ENCODE measurements at regions not wholly inside any gene's neighbourhood (a gene's known extent, or its start where the extent isn't known, plus 50 kb on each side); places are given as distances from the start of the nearest gene placed in this dataset.

DNA sequence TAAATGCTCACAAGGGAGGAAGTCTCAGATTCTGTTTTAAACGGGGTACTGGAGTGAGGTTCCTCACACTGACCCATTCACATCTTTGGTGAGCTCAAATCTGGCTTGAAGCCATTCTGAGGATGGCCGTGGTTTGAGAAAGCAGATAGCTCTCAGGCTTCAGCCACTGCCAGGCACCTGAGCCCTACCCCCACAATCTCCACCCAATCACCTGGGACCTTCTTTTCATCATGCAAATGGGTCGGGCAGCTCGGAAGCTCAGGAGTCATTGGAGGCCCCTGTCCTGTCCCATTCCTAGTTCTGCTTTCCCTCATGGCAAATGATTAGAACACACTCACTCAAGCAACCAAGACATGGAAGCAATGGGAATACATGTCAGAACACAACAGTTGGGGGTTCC lies 141.4 kb upstream of the ETS2 start:
- peaks cover 29 to 53% of the 10 kb centered on the region in 2 donors for H3K27me3 Mint-ChIP-seq
- no peak for DNase-seq
- CTCF ChIA-PET = no interaction called here

DNA sequence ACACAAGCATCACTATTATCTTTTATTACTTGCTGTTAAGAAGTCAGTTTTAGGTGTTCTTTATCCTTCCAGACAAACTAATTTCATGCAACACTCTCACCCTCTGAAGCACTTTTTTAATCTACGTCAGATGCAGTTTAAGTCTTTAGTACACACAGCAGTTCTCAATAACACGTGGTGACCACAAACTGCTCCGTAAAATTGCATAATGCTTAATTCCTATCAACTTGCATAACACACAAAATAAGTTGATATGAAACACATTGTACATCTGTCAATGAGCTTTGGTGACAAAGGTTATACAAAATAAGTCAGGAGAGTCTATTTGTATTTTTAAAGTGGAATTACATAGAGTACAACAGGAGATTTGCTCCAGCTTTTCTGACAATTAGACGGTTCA lies 140.9 kb upstream of the ETS2 start:
- Mint-ChIP-seq H3K9me3 (no peaks in the 10 kb centered on the region), H3K27ac (no peak overlapping the region), H3K4me3 (no peak overlapping the region), H3K27me3 (peaks cover 24 to 48% of the 10 kb centered on the region in 2 donors), H3K4me1 (peaks cover 4 to 11% (median 7%) of the 10 kb centered on the region in 3 donors), H3K36me3 (no peaks in the 10 kb centered on the region)
- no peak overlapping the region for H3K4me3 ChIP-seq (ENCODE audit: low read length)
- no peak for DNase-seq
- H3K9me3 ChIP-seq (ENCODE audit: low read length) = no peaks in the 10 kb centered on the region
- no peaks in the 10 kb centered on the region for H3K36me3 ChIP-seq (ENCODE audit: insufficient read depth, low read length)
- ChIA-PET POLR2A (no interaction called here), CTCF (no interaction called here)
- H3K27ac ChIP-seq (ENCODE audit: low read depth, low read length) = no peak overlapping the region
- H3K27me3 ChIP-seq (ENCODE audit: insufficient read depth, low read length, poor library complexity, severe bottlenecking) = no peaks in the 10 kb centered on the region
- no peaks in the 10 kb centered on the region for H3K4me1 ChIP-seq (ENCODE audit: insufficient read depth, low read length)

More for the DNA sequence above, 141.4 kb upstream of the ETS2 start:
- H3K4me1 Mint-ChIP-seq = peaks cover 6 to 14% (median 13%) of the 10 kb centered on the region in 3 donors
- no peaks in the 10 kb centered on the region for H3K27me3 ChIP-seq (ENCODE audit: insufficient read depth, low read length, poor library complexity, severe bottlenecking)
- H3K9me3 ChIP-seq (ENCODE audit: low read length) = no peaks in the 10 kb centered on the region
- no peak overlapping the region for H3K4me3 Mint-ChIP-seq
- no peaks in the 10 kb centered on the region for H3K36me3 Mint-ChIP-seq
- no peak overlapping the region for H3K4me3 ChIP-seq (ENCODE audit: low read length)
- no peak overlapping the region for H3K27ac ChIP-seq (ENCODE audit: low read depth, low read length)
- no peaks in the 10 kb centered on the region for H3K9me3 Mint-ChIP-seq
- no peak overlapping the region for H3K27ac Mint-ChIP-seq
- H3K36me3 ChIP-seq (ENCODE audit: insufficient read depth, low read length) = no peaks in the 10 kb centered on the region
- no peaks in the 10 kb centered on the region for H3K4me1 ChIP-seq (ENCODE audit: insufficient read depth, low read length)
- POLR2A ChIA-PET = no interaction called here

DNA sequence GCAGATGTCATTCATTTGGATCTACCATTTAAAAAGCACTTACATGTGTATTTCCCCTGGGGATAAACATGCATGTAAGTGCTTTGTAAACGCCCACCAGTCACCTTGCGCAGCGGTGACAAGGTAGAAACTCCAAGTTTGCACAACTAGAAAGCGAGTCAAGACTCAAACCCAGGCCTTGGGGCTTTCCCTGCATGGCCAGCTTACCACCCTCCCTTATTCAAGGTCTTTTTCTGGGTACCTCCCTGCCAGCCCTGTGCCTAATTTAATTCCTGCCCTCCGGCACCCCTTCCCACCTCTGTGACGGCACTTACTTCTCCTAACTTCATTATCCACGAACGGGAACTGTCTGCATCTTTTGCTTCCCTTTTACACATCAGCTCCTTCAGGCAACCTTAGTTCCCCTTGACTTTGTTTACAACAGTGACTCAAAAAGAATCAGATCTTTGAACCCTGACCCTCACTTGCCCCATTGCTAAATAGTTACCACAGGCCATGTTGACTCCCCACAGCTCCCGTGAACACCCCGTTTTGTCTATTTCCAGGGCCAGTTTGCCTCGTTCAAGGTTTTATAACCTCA lies 138.3 kb upstream of the ETS2 start:
- peaks cover 13 to 36% of the 10 kb centered on the region in 2 donors for H3K27me3 Mint-ChIP-seq
- no peaks in the 10 kb centered on the region for H3K4me1 Mint-ChIP-seq
- ChIA-PET CTCF (no interaction called here), POLR2A (no interaction called here)
- Histone ChIP-seq H3K36me3 (ENCODE audit: insufficient read depth, low read length) (no peaks in the 10 kb centered on the region), H3K4me3 (ENCODE audit: low read length) (no peak overlapping the region), H3K27ac (ENCODE audit: low read depth, low read length) (no peak overlapping the region), H3K9me3 (ENCODE audit: low read length) (no peaks in the 10 kb centered on the region), H3K27me3 (ENCODE audit: insufficient read depth, low read length, poor library complexity, severe bottlenecking) (no peaks in the 10 kb centered on the region), H3K4me1 (ENCODE audit: insufficient read depth, low read length) (no peaks in the 10 kb centered on the region)
- H3K27ac Mint-ChIP-seq = peak overlapping the region in 1 of 8 donors; percentile 8
- H3K9me3 Mint-ChIP-seq = no peaks in the 10 kb centered on the region
- no peaks in the 10 kb centered on the region for H3K36me3 Mint-ChIP-seq
- H3K4me3 Mint-ChIP-seq = no peak overlapping the region
- DNase-seq = no peak

DNA sequence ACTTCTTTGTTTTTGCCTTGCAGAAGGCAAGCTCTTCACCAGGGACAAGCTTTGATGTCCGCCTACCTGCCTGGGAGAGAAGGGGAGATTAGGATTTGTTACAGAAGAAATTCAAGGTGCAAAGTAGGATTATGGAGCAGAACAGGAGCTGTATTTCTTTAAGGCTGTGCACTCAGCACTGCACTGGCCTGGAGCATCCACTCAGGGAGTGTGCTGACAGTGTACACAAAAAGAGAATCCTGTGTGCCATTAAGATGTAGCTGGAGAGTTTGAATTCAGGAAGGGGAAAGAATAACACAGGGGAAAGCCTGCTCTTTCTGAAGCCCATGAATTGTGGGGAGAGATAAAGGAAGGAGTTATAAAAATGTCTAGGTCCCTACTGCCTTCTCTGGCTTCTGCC lies 137.7 kb upstream of the ETS2 start:
- no peaks in the 10 kb centered on the region for H3K4me1 Mint-ChIP-seq
- H3K9me3 Mint-ChIP-seq = no peaks in the 10 kb centered on the region

DNA sequence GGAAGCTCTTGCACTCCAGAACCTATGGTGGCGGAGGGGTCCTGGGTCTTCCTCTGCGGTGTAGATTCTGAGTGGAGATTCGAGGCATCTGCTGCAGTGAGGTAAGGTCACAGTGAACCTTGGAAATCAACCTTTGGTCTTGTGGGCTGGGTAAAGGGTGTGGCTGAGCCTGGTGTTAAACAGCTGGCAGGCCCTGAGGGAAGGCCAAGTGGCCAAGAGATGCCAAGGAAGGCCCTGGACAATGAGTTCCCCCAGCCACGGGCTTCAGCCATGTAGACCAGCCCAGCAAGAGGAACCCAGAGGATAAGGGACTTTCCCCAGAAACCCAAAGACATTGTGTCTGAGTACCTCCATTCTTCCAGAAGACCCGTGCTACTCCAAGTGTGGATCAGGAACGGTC lies 137.2 kb upstream of the ETS2 start:
- ChIA-PET POLR2A (no interaction called here), CTCF (no interaction called here)
- Histone ChIP-seq H3K4me1 (ENCODE audit: insufficient read depth, low read length) (no peaks in the 10 kb centered on the region), H3K9me3 (ENCODE audit: low read length) (no peaks in the 10 kb centered on the region), H3K4me3 (ENCODE audit: low read length) (no peak overlapping the region), H3K27me3 (ENCODE audit: insufficient read depth, low read length, poor library complexity, severe bottlenecking) (no peaks in the 10 kb centered on the region), H3K27ac (ENCODE audit: low read depth, low read length) (no peak overlapping the region), H3K36me3 (ENCODE audit: insufficient read depth, low read length) (no peaks in the 10 kb centered on the region)
- Mint-ChIP-seq H3K36me3 (no peaks in the 10 kb centered on the region), H3K27me3 (peaks cover 13 to 28% of the 10 kb centered on the region in 2 donors), H3K27ac (no peak overlapping the region), H3K4me3 (no peak overlapping the region), H3K9me3 (no peaks in the 10 kb centered on the region), H3K4me1 (no peaks in the 10 kb centered on the region)
- no peak for DNase-seq

More for the DNA sequence above, 137.7 kb upstream of the ETS2 start:
- Histone ChIP-seq H3K27me3 (ENCODE audit: insufficient read depth, low read length, poor library complexity, severe bottlenecking) (no peaks in the 10 kb centered on the region), H3K36me3 (ENCODE audit: insufficient read depth, low read length) (no peaks in the 10 kb centered on the region), H3K4me1 (ENCODE audit: insufficient read depth, low read length) (no peaks in the 10 kb centered on the region), H3K27ac (ENCODE audit: low read depth, low read length) (no peak overlapping the region), H3K4me3 (ENCODE audit: low read length) (no peak overlapping the region), H3K9me3 (ENCODE audit: low read length) (no peaks in the 10 kb centered on the region)
- Mint-ChIP-seq H3K36me3 (no peaks in the 10 kb centered on the region), H3K27ac (no peak overlapping the region), H3K27me3 (peaks cover 13 to 29% of the 10 kb centered on the region in 2 donors), H3K4me3 (no peak overlapping the region)
- ChIA-PET POLR2A (no interaction called here), CTCF (no interaction called here)
- no peak for DNase-seq

DNA sequence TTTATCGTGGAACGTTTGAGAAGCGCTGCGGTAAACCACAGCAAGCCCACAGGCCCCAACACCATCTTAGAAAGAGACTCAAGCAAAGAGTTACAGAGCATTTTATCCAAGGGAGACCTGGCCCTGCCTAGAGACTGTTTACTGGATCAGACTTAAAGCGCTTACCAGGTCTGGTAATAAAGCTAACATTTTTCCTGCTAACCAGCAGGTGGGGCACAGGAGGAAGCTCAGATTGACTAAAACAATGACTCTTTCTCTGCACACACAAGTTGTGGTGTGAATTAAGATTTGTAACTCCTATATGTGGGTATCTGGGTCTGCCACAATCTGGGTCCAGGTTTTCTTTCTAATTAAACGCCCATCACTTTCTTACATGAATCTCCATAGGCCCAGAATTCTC lies 136.5 kb upstream of the ETS2 start:
- H3K9me3 ChIP-seq (ENCODE audit: low read length) = no peaks in the 10 kb centered on the region
- Mint-ChIP-seq H3K27ac (no peak overlapping the region), H3K36me3 (no peaks in the 10 kb centered on the region), H3K27me3 (peaks cover 13 to 25% of the 10 kb centered on the region in 2 donors), H3K4me3 (no peak overlapping the region), H3K4me1 (no peaks in the 10 kb centered on the region), H3K9me3 (no peaks in the 10 kb centered on the region)
- no peaks in the 10 kb centered on the region for H3K36me3 ChIP-seq (ENCODE audit: insufficient read depth, low read length)
- no peak for DNase-seq
- POLR2A ChIA-PET = no interaction called here
- no peaks in the 10 kb centered on the region for H3K27me3 ChIP-seq (ENCODE audit: insufficient read depth, low read length, poor library complexity, severe bottlenecking)
- H3K4me3 ChIP-seq (ENCODE audit: low read length) = no peak overlapping the region
- CTCF ChIA-PET = no interaction called here
- H3K4me1 ChIP-seq (ENCODE audit: insufficient read depth, low read length) = no peaks in the 10 kb centered on the region
- H3K27ac ChIP-seq (ENCODE audit: low read depth, low read length) = no peak overlapping the region

DNA sequence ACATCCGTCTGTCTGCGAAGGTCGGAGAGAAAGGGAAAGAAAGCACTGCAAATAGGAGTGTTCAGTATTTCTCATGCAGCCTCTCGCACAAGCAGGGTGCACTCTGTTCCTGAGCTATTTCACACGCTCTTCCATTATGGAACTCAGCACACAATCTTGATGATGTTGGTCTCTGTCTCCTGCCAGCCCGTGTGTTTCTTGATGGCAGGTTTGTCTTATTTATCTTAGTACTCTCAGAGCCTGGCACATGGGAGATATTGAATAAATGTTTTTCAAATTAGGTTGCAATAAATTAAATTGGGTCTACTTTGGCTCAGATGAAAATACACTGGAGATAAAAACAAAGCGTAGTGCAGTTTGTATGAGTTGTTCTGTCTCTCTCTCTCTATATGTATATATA lies 134.9 kb upstream of the ETS2 start:
- CTCF ChIA-PET = no interaction called here
- Histone ChIP-seq H3K9me3 (ENCODE audit: low read length) (no peaks in the 10 kb centered on the region), H3K27me3 (ENCODE audit: insufficient read depth, low read length, poor library complexity, severe bottlenecking) (no peaks in the 10 kb centered on the region), H3K27ac (ENCODE audit: low read depth, low read length) (no peak overlapping the region), H3K36me3 (ENCODE audit: insufficient read depth, low read length) (no peaks in the 10 kb centered on the region), H3K4me3 (ENCODE audit: low read length) (no peak overlapping the region), H3K4me1 (ENCODE audit: insufficient read depth, low read length) (no peaks in the 10 kb centered on the region)
- POLR2A ChIA-PET = no interaction called here
- Mint-ChIP-seq H3K27me3 (peaks cover 9 to 21% of the 10 kb centered on the region in 2 donors), H3K4me1 (no peaks in the 10 kb centered on the region), H3K4me3 (no peak overlapping the region), H3K36me3 (no peaks in the 10 kb centered on the region), H3K9me3 (no peaks in the 10 kb centered on the region), H3K27ac (no peak overlapping the region)
- no peak for DNase-seq

DNA sequence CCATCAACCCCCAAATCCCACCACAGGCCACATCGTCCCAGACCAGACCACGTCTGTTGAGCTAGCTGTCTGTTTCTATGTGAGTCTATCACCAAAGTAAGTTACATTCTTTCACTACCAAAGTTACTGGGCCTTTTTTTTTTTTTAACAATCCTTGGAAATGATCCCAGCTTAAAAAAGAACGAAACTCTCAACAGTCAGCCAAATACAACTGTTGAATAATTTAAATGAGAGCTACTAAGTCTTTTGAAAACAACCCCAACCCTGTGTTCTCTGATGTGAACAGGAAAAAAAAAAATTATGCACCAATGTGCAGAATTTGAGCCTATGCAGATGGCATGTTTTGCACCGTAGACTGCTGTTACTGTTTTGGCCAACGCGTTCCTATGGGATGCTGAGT lies 134.0 kb upstream of the ETS2 start:
- no peak overlapping the region for H3K27ac Mint-ChIP-seq
- no peak overlapping the region for H3K27ac ChIP-seq (ENCODE audit: low read depth, low read length)
- H3K27me3 Mint-ChIP-seq = peaks cover 14 to 30% of the 10 kb centered on the region in 2 donors
- ChIA-PET CTCF (no interaction called here), POLR2A (no interaction called here)
- H3K9me3 Mint-ChIP-seq = no peaks in the 10 kb centered on the region
- no peaks in the 10 kb centered on the region for H3K4me1 Mint-ChIP-seq
- no peaks in the 10 kb centered on the region for H3K36me3 ChIP-seq (ENCODE audit: insufficient read depth, low read length)
- DNase-seq = no peak
- H3K27me3 ChIP-seq (ENCODE audit: insufficient read depth, low read length, poor library complexity, severe bottlenecking) = no peaks in the 10 kb centered on the region
- no peaks in the 10 kb centered on the region for H3K4me1 ChIP-seq (ENCODE audit: insufficient read depth, low read length)
- H3K9me3 ChIP-seq (ENCODE audit: low read length) = no peaks in the 10 kb centered on the region
- no peak overlapping the region for H3K4me3 Mint-ChIP-seq
- no peak overlapping the region for H3K4me3 ChIP-seq (ENCODE audit: low read length)
- H3K36me3 Mint-ChIP-seq = no peaks in the 10 kb centered on the region
